ENCODE measurements at regions not wholly inside any gene's neighbourhood (a gene's known extent, or its start where the extent isn't known, plus 50 kb on each side); places are given as distances from the start of the nearest gene placed in this dataset.
"Not testable (repeated sequence)": the region's sequence is repeated elsewhere in the genome, so short reads cannot be mapped to it uniquely, and the experiment has no call there.

- Mint-ChIP-seq H3K4me1 (ENCODE audit: low read depth) (peaks cover 10% of the 10 kb centered on the region), H3K4me3 (no peak overlapping the region), H3K27me3 (no peaks in the 10 kb centered on the region), H3K27ac (no peak overlapping the region), H3K36me3 (ENCODE audit: low read depth) (no peaks in the 10 kb centered on the region), H3K9me3 (no peaks in the 10 kb centered on the region)
These were observed 87.0 kb upstream of the WARS2 start for GRCh38 chr1:119227456-119227855.

GRCh38 chr1:119228335-119229080 is 88.1 kb upstream of the WARS2 start:
- Mint-ChIP-seq H3K36me3 (ENCODE audit: low read depth) (no peaks in the 10 kb centered on the region), H3K27ac (no peak overlapping the region)

GRCh38 chr1:119235120-119235519 is 94.7 kb upstream of the WARS2 start:
- H3K27me3 Mint-ChIP-seq = no peaks in the 10 kb centered on the region
- H3K36me3 Mint-ChIP-seq (ENCODE audit: low read depth) = no peaks in the 10 kb centered on the region
- H3K4me1 Mint-ChIP-seq (ENCODE audit: low read depth) = no peaks in the 10 kb centered on the region
- no peak overlapping the region for H3K27ac Mint-ChIP-seq
- no peaks in the 10 kb centered on the region for H3K9me3 Mint-ChIP-seq
- H3K4me3 Mint-ChIP-seq = no peak overlapping the region

More at GRCh38 chr1:119228335-119229080, 88.1 kb upstream of the WARS2 start:
- Mint-ChIP-seq H3K4me3 (no peak overlapping the region), H3K4me1 (ENCODE audit: low read depth) (peaks cover 10% of the 10 kb centered on the region), H3K9me3 (no peaks in the 10 kb centered on the region), H3K27me3 (no peaks in the 10 kb centered on the region)

GRCh38 chr1:119245881-119246280 is 105.4 kb upstream of the WARS2 start:
- H3K27me3 Mint-ChIP-seq = no peaks in the 10 kb centered on the region
- H3K27ac Mint-ChIP-seq = no peak overlapping the region
- H3K9me3 Mint-ChIP-seq = no peaks in the 10 kb centered on the region
- H3K36me3 Mint-ChIP-seq (ENCODE audit: low read depth) = peaks cover 4% of the 10 kb centered on the region
- no peak overlapping the region for H3K4me3 Mint-ChIP-seq
- H3K4me1 Mint-ChIP-seq (ENCODE audit: low read depth) = no peaks in the 10 kb centered on the region

- no peak overlapping the region for H3K4me3 Mint-ChIP-seq
- H3K4me1 Mint-ChIP-seq (ENCODE audit: low read depth) = no peaks in the 10 kb centered on the region
- peaks cover 4% of the 10 kb centered on the region for H3K36me3 Mint-ChIP-seq (ENCODE audit: low read depth)
- H3K27me3 Mint-ChIP-seq = no peaks in the 10 kb centered on the region
- H3K27ac Mint-ChIP-seq = no peak overlapping the region
- no peaks in the 10 kb centered on the region for H3K9me3 Mint-ChIP-seq
These were observed 108.8 kb upstream of the WARS2 start for GRCh38 chr1:119249283-119249682.

- H3K27me3 Mint-ChIP-seq = no peaks in the 10 kb centered on the region
These were observed 109.8 kb upstream of the WARS2 start for GRCh38 chr1:119250299-119250698.

GRCh38 chr1:119251751-119252150 is 111.3 kb upstream of the WARS2 start:
- Mint-ChIP-seq H3K27me3 (no peaks in the 10 kb centered on the region), H3K4me3 (no peak overlapping the region), H3K4me1 (ENCODE audit: low read depth) (no peaks in the 10 kb centered on the region), H3K36me3 (ENCODE audit: low read depth) (no peaks in the 10 kb centered on the region), H3K9me3 (no peaks in the 10 kb centered on the region), H3K27ac (no peak overlapping the region)

More at GRCh38 chr1:119250299-119250698, 109.8 kb upstream of the WARS2 start:
- peaks cover 4% of the 10 kb centered on the region for H3K36me3 Mint-ChIP-seq (ENCODE audit: low read depth)
- H3K4me3 Mint-ChIP-seq = no peak overlapping the region
- no peaks in the 10 kb centered on the region for H3K9me3 Mint-ChIP-seq
- H3K27ac Mint-ChIP-seq = no peak overlapping the region
- no peaks in the 10 kb centered on the region for H3K4me1 Mint-ChIP-seq (ENCODE audit: low read depth)

GRCh38 chr1:119253366-119253765 is 112.9 kb upstream of the WARS2 start:
- no peaks in the 10 kb centered on the region for H3K27me3 Mint-ChIP-seq
- H3K4me3 Mint-ChIP-seq = no peak overlapping the region
- peaks cover 5% of the 10 kb centered on the region for H3K36me3 Mint-ChIP-seq (ENCODE audit: low read depth)
- no peaks in the 10 kb centered on the region for H3K4me1 Mint-ChIP-seq (ENCODE audit: low read depth)
- H3K27ac Mint-ChIP-seq = no peak overlapping the region
- H3K9me3 Mint-ChIP-seq = peaks cover 8% of the 10 kb centered on the region

GRCh38 chr1:119254067-119254720 is 113.7 kb upstream of the WARS2 start:
- Mint-ChIP-seq H3K4me3 (no peak overlapping the region), H3K4me1 (ENCODE audit: low read depth) (no peaks in the 10 kb centered on the region), H3K27ac (no peak overlapping the region), H3K36me3 (ENCODE audit: low read depth) (peaks cover 5% of the 10 kb centered on the region), H3K9me3 (peaks cover 12% of the 10 kb centered on the region), H3K27me3 (no peaks in the 10 kb centered on the region)

GRCh38 chr1:119256089-119256488 is 112.5 kb upstream of the HAO2 start:
- not testable (repeated sequence) for H3K36me3 Mint-ChIP-seq (ENCODE audit: low read depth); H3K27ac Mint-ChIP-seq; H3K27me3 Mint-ChIP-seq; H3K4me1 Mint-ChIP-seq (ENCODE audit: low read depth); H3K4me3 Mint-ChIP-seq
- H3K9me3 Mint-ChIP-seq = peaks cover 14% of the 10 kb centered on the region

GRCh38 chr1:119260506-119260905 is 108.1 kb upstream of the HAO2 start:
- no peaks in the 10 kb centered on the region for H3K27me3 Mint-ChIP-seq

GRCh38 chr1:119266386-119266785 is 102.2 kb upstream of the HAO2 start:
- no peak overlapping the region for H3K27ac Mint-ChIP-seq
- H3K9me3 Mint-ChIP-seq = no peaks in the 10 kb centered on the region
- H3K4me3 Mint-ChIP-seq = no peak overlapping the region
- H3K36me3 Mint-ChIP-seq (ENCODE audit: low read depth) = no peaks in the 10 kb centered on the region
- peaks cover 21% of the 10 kb centered on the region for H3K27me3 Mint-ChIP-seq
- H3K4me1 Mint-ChIP-seq (ENCODE audit: low read depth) = peaks cover 10% of the 10 kb centered on the region

More at GRCh38 chr1:119260506-119260905, 108.1 kb upstream of the HAO2 start:
- Mint-ChIP-seq H3K4me1 (ENCODE audit: low read depth) (no peaks in the 10 kb centered on the region), H3K4me3 (no peak overlapping the region), H3K9me3 (peaks cover 14% of the 10 kb centered on the region), H3K36me3 (ENCODE audit: low read depth) (peaks cover 5% of the 10 kb centered on the region), H3K27ac (no peak overlapping the region)

GRCh38 chr1:119266858-119267257 is 101.7 kb upstream of the HAO2 start:
- no peak overlapping the region for H3K27ac Mint-ChIP-seq
- H3K9me3 Mint-ChIP-seq = no peaks in the 10 kb centered on the region
- no peaks in the 10 kb centered on the region for H3K36me3 Mint-ChIP-seq (ENCODE audit: low read depth)
- H3K4me3 Mint-ChIP-seq = no peak overlapping the region
- H3K27me3 Mint-ChIP-seq = peaks cover 21% of the 10 kb centered on the region
- peaks cover 10% of the 10 kb centered on the region for H3K4me1 Mint-ChIP-seq (ENCODE audit: low read depth)

GRCh38 chr1:119267288-119267687 is 101.3 kb upstream of the HAO2 start:
- not testable (repeated sequence) for H3K4me3 Mint-ChIP-seq; H3K36me3 Mint-ChIP-seq (ENCODE audit: low read depth); H3K9me3 Mint-ChIP-seq; H3K27ac Mint-ChIP-seq
- H3K4me1 Mint-ChIP-seq (ENCODE audit: low read depth) = peaks cover 10% of the 10 kb centered on the region
- H3K27me3 Mint-ChIP-seq = peaks cover 21% of the 10 kb centered on the region

- peaks cover 10% of the 10 kb centered on the region for H3K4me1 Mint-ChIP-seq (ENCODE audit: low read depth)
- peaks cover 29% of the 10 kb centered on the region for H3K27me3 Mint-ChIP-seq
- H3K4me3 Mint-ChIP-seq = no peak overlapping the region
- H3K27ac Mint-ChIP-seq = no peak overlapping the region
- no peaks in the 10 kb centered on the region for H3K36me3 Mint-ChIP-seq (ENCODE audit: low read depth)
- no peaks in the 10 kb centered on the region for H3K9me3 Mint-ChIP-seq
These were observed 99.7 kb upstream of the HAO2 start for GRCh38 chr1:119268879-119269278.
